Endothelial cell of umbilical vein (primary cell): ENCODE measurements at regions not wholly inside any gene's neighbourhood (a gene's known extent, or its start where the extent isn't known, plus 50 kb on each side); places are given as distances from the start of the nearest gene placed in this dataset.

Experiments
- BruUV-seq: library from RNA; stranded (reverse); fragments of 400-500 nt; replicated peaks from 2 replicates; lab custom pipeline; 2021; lab: Mats Ljungman, UMichigan
- CTCF ChIA-PET: fragments of 300-600, 350-600 bp; sonication (Branson Sonifier 250); formaldehyde crosslinking; loops from one replicate; lab custom pipeline; 2021; ENCODE audit warnings: antibody characterized with exemption, inconsistent platforms; lab: Charles Lee
- POLR2A ChIA-PET: fragments of 300-600, 350-600 bp; sonication (Branson Sonifier 250); formaldehyde crosslinking; loops from one replicate; lab custom pipeline; 2021; ENCODE audit warnings: antibody characterized with exemption, inconsistent platforms; lab: Charles Lee
- DNase-seq: peaks from one replicate; pipeline ENCODE4 v3.0.0-alpha.2; 2011; ENCODE audit warnings: low read depth, low spot score
- FAIRE-seq: peaks from 2 replicates; lab custom pipeline; 2011; peaks lifted over from hg19 to GRCh38; lab: Jason Lieb, UNC
- H2AFZ ChIP-seq: 2 replicates; pipeline ENCODE4 v1.6.0; 2012; ENCODE audit warnings: low read depth, low read length, control low read depth, inconsistent platforms
- H3K27ac ChIP-seq: 2 replicates; pipeline ENCODE4 v1.5.1; 2011; ENCODE audit warnings: low read depth, mild to moderate bottlenecking, control low read depth, low read length, moderate library complexity; ENCODE audit not compliant: insufficient read depth
- H3K27me3 ChIP-seq, 2 experiments: 2 replicates each; pipeline versions ENCODE4 v1.6.0 to v1.6.1; 2011; ENCODE audit warnings: low read length in 2 of 2, mixed read lengths in 1 of 2; ENCODE audit not compliant: control insufficient read depth in 2 of 2, insufficient read depth in 2 of 2
- H3K36me3 ChIP-seq, 2 experiments: 2 replicates in 1 of 2; 3 replicates in 1 of 2; pipeline ENCODE4 v1.5.1; 2011; ENCODE audit warnings: low read length in 2 of 2, mild to moderate bottlenecking in 1 of 2, moderate library complexity in 1 of 2; ENCODE audit not compliant: control insufficient read depth in 2 of 2, insufficient read depth in 2 of 2; ENCODE audit errors: extremely low read depth in 1 of 2
- H3K4me1 ChIP-seq: 3 replicates; pipeline ENCODE4 v1.5.1; 2011; ENCODE audit warnings: mild to moderate bottlenecking, low read length; ENCODE audit not compliant: control insufficient read depth, insufficient read depth; ENCODE audit errors: extremely low read depth
- H3K4me2 ChIP-seq: 2 replicates; pipeline ENCODE4 v1.6.1; 2011; ENCODE audit warnings: low read length, control low read depth, mixed read lengths; ENCODE audit not compliant: insufficient read depth
- H3K4me3 ChIP-seq, 3 experiments: fragments of 200-600 bp in 1 of 3; sonication (generic), shearing (Covaris generic) in 1 of 3; replicated peaks in 1 of 3; 2 replicates each; pipeline ENCODE4 v1.5.1; 2011 to 2016; ENCODE audit warnings: control low read depth in 3 of 3, low read length in 3 of 3, mild to moderate bottlenecking in 2 of 3, inconsistent platforms in 1 of 3, low read depth in 1 of 3, moderate library complexity in 1 of 3; ENCODE audit not compliant: insufficient read depth in 1 of 3
- H3K79me2 ChIP-seq: 2 replicates; pipeline ENCODE4 v1.6.0; 2012; ENCODE audit warnings: low read length, inconsistent platforms; ENCODE audit not compliant: control insufficient read depth, insufficient read depth
- H3K9ac ChIP-seq: replicated peaks from 2 replicates; pipeline ENCODE3; 2011; ENCODE audit warnings: low read length, control low read depth; ENCODE audit not compliant: insufficient read depth; ENCODE audit errors: extremely low read depth
- H3K9me1 ChIP-seq: replicated peaks from 3 replicates; pipeline ENCODE4 v1.6.0; 2011; ENCODE audit warnings: mild to moderate bottlenecking, low read length; ENCODE audit not compliant: control insufficient read depth, insufficient read depth; ENCODE audit errors: extremely low read depth
- H3K9me3 ChIP-seq: replicated peaks from 2 replicates; pipeline ENCODE4 v1.5.1; 2012; ENCODE audit warnings: low read length, inconsistent platforms; ENCODE audit not compliant: control insufficient read depth, insufficient read depth
- H4K20me1 ChIP-seq: replicated peaks from 2 replicates; pipeline ENCODE3; 2011; ENCODE audit warnings: mild to moderate bottlenecking, low read length; ENCODE audit not compliant: control insufficient read depth, insufficient read depth; ENCODE audit errors: extremely low read depth
- CTCF ChIP-seq, 2 donors: IDR thresholded peaks; 1 replicate in 1 of 2; 2 replicates in 1 of 2; pipeline ENCODE4 v1.5.1; 2011; ENCODE audit warnings: low read length in 2 of 2, mild to moderate bottlenecking in 2 of 2, moderate library complexity in 2 of 2, control low read depth in 1 of 2, inconsistent platforms in 1 of 2, low read depth in 1 of 2; ENCODE audit not compliant: insufficient read depth in 1 of 2; ENCODE audit errors: extremely low read depth in 1 of 2
- EZH2 ChIP-seq: IDR thresholded peaks from 2 replicates; pipeline ENCODE4 v1.6.1; 2012; ENCODE audit warnings: borderline replicate concordance, low read depth, mild to moderate bottlenecking, moderate library complexity, low read length, inconsistent platforms; ENCODE audit not compliant: severe bottlenecking
- FOS ChIP-seq: IDR thresholded peaks from 2 replicates; pipeline ENCODE4 v1.6.1; 2011; ENCODE audit warnings: mild to moderate bottlenecking, low read length, moderate library complexity, borderline replicate concordance; ENCODE audit not compliant: insufficient read depth
- GATA2 ChIP-seq: IDR thresholded peaks from 2 replicates; pipeline ENCODE4 v1.7.0; 2011; ENCODE audit warnings: low read depth, mild to moderate bottlenecking, moderate library complexity, mixed read lengths, low read length; ENCODE audit not compliant: insufficient read length, insufficient read depth
- JUN ChIP-seq: IDR thresholded peaks from 2 replicates; pipeline ENCODE4 v1.6.1; 2011; ENCODE audit warnings: borderline replicate concordance, low read depth; ENCODE audit not compliant: insufficient read length, insufficient read depth
- MAX ChIP-seq: IDR thresholded peaks from 2 replicates; pipeline ENCODE4 v1.6.1; 2011; ENCODE audit not compliant: insufficient read depth, insufficient read length
- MYC ChIP-seq: IDR thresholded peaks from one replicate; pipeline ENCODE4 v1.6.1; 2011; ENCODE audit warnings: mild to moderate bottlenecking, low read depth, low read length
- POLR2A ChIP-seq: IDR thresholded peaks from 2 replicates; pipeline ENCODE4 v1.6.1; 2012; ENCODE audit warnings: low read depth, mild to moderate bottlenecking, control low read depth, low read length
- POLR2AphosphoS5 ChIP-seq: IDR thresholded peaks from 2 replicates; pipeline ENCODE4 v1.6.1; 2012; ENCODE audit warnings: low read depth, mild to moderate bottlenecking, control low read depth, low read length, moderate library complexity; ENCODE audit not compliant: insufficient read depth
- dilution Hi-C: fragments of 300-500 bp; cut with MboI; formaldehyde crosslinking; loops from one replicate; pipeline ENCODE4 v1.15.0; 2019; ENCODE audit warnings: low sequenced_read_pairs; ENCODE audit not compliant: extremely low pct_ligation_motif_present
- intact Hi-C: fragments of 100-400 bp; cut with micrococcal nuclease; formaldehyde crosslinking; loops from one replicate; pipeline ENCODE4 v1.10.0; 2022

- no peak overlapping the region for H2AFZ ChIP-seq
- H3K27ac ChIP-seq, result no peak overlapping the region
- H3K27me3 ChIP-seq, result no peaks in the 10 kb centered on the region
- FAIRE-seq (no peak), DNase-seq (no peak)
- no peaks in the 10 kb centered on the region for H4K20me1 ChIP-seq
- H3K9me3 ChIP-seq, result no peaks in the 10 kb centered on the region
- no peak overlapping the region for H3K4me2 ChIP-seq
- intact Hi-C loops, result no loop called here
- H3K79me2 ChIP-seq, result no peaks in the 10 kb centered on the region
- no peaks in the 10 kb centered on the region for H3K9me1 ChIP-seq
- H3K4me1 ChIP-seq, result no peaks in the 10 kb centered on the region
- ChIA-PET CTCF (no interaction called here), POLR2A (no interaction called here)
- H3K9ac ChIP-seq, result no peak overlapping the region
- no peak for TF ChIP-seq MAX
- no peak for TF ChIP-seq FOS
- TF ChIP-seq GATA2, result no peak
- no peak for TF ChIP-seq EZH2
- no peak for TF ChIP-seq POLR2AphosphoS5
- no peak for TF ChIP-seq MYC
- TF ChIP-seq JUN, result no peak
- TF ChIP-seq POLR2A, result no peak
- TF ChIP-seq CTCF (IDR thresholded peaks at IDR 0.05; ENCODE audit: extremely low read depth in 1 of 2, insufficient read depth in 1 of 2, low read depth in 1 of 2, low read length in 2 of 2), result no peak
- no peaks in the 10 kb centered on the region for H3K36me3 ChIP-seq
- dilution Hi-C loops, result no loop called here
- no peak overlapping the region for H3K4me3 ChIP-seq
- BruUV-seq, result no TSS peak
Measured at GRCh38 chr2:106575955-106576354, 88.8 kb downstream of the CD8B2 start.
